AG09309 (cell line): ENCODE measurements at regions not wholly inside any gene's neighbourhood (a gene's known extent, or its start where the extent isn't known, plus 50 kb on each side); places are given as distances from the start of the nearest gene placed in this dataset.

Source experiments
- DNase-seq: peaks from one replicate; pipeline ENCODE4 v3.0.0-alpha.2; 2010; ENCODE audit warnings: low read depth
- H3K4me3 ChIP-seq: 2 replicates; pipeline ENCODE4 v1.5.1; 2011; ENCODE audit warnings: mild to moderate bottlenecking, low read depth, low read length, moderate library complexity; ENCODE audit not compliant: control insufficient read depth
- TF ChIP-seq, protein P1 (sequence below): IDR thresholded peaks from 2 replicates; pipeline ENCODE4 v1.5.1; 2011; ENCODE audit warnings: mild to moderate bottlenecking, low read depth, low read length, inconsistent platforms; ENCODE audit not compliant: insufficient read depth, control insufficient read depth; ENCODE audit errors: missing control alignments

DNA sequence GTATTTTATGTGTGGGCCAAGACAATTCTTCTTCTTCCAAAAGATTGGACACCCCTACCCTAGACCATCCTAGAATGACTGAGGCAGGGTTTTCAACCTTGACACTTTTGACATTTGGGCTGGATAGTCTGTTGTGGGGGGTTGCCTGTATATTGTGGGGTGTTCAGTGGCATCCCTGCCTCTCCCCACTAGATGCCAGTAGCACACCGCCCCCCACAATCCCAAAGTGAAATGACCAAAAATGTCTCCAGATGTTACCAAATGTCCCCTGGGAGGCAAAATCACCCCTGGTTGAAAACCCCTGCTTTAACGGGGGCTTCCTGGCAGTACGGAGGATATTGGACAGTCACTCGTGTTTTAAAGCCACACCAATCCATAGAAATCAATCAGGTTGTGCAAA is 219.6 kb downstream of the PHETA1 start:
- no peak overlapping the region for H3K4me3 ChIP-seq
- TF ChIP-seq, protein P1, sequence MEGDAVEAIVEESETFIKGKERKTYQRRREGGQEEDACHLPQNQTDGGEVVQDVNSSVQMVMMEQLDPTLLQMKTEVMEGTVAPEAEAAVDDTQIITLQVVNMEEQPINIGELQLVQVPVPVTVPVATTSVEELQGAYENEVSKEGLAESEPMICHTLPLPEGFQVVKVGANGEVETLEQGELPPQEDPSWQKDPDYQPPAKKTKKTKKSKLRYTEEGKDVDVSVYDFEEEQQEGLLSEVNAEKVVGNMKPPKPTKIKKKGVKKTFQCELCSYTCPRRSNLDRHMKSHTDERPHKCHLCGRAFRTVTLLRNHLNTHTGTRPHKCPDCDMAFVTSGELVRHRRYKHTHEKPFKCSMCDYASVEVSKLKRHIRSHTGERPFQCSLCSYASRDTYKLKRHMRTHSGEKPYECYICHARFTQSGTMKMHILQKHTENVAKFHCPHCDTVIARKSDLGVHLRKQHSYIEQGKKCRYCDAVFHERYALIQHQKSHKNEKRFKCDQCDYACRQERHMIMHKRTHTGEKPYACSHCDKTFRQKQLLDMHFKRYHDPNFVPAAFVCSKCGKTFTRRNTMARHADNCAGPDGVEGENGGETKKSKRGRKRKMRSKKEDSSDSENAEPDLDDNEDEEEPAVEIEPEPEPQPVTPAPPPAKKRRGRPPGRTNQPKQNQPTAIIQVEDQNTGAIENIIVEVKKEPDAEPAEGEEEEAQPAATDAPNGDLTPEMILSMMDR = no peak
- no peak for DNase-seq

DNA sequence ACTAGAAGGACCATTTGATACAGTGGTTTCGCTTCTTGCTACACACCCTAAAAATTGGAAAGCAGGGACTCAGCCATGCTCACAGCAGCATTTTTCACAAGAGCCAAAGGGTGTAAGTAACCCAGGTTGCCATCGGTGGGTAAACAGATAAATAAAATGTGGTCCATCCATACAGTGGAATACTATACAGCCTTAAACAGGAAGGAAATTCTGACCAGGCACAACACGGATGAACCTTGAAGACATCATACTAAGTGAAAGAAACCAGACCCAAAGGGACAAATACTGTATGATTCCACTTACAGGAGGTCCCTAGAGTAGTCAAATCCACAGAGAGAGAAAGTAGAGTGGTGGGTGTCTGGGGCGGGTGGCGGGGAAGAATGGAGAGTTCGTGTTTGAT is 220.9 kb downstream of the PHETA1 start:
- no peak for DNase-seq
- no peak overlapping the region for H3K4me3 ChIP-seq
- TF ChIP-seq, protein P1 = no peak

DNA sequence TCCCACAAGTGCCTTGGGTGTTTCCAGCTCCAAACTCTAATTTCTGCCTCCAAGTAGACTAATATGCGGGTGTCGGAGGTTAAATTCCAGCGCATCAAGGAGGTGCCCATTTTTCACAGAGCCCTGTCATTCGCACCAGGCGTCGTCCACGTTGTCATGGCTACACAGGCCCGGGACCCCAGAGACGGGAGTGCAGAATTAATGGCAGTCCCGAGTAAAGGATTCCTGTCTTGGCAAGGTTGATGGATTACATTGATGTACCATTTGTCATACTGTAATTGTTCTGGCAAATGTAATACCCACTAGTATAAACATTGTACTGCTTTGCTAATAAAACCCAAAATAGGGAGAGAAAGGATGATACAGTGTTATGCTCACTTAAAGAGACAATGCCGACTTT is 222.9 kb upstream of the MYL2 start:
- H3K4me3 ChIP-seq = no peak overlapping the region
- TF ChIP-seq, protein P1 = no peak
- DNase-seq = no peak

DNA sequence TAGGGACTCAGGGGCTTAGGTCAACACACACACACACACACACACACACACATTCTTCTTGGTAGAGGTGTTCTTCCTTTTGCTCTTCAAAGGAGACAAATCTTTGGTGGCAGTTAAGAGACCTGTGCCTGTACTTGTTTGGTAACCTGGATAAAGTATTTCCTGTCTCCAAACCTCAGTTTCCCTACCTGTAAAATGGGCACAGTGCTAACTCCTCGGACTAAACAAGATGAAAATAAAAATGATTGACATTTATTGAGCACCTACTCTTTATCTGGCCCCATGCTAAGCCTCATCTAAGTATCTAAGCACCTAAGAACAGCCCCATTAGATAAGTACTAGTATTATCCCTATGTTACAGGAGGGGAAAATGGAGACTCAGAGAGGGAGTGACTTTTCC is 220.8 kb upstream of the MYL2 start:
- no peak overlapping the region for H3K4me3 ChIP-seq
- no peak for DNase-seq
- TF ChIP-seq, protein P1 = no peak

DNA sequence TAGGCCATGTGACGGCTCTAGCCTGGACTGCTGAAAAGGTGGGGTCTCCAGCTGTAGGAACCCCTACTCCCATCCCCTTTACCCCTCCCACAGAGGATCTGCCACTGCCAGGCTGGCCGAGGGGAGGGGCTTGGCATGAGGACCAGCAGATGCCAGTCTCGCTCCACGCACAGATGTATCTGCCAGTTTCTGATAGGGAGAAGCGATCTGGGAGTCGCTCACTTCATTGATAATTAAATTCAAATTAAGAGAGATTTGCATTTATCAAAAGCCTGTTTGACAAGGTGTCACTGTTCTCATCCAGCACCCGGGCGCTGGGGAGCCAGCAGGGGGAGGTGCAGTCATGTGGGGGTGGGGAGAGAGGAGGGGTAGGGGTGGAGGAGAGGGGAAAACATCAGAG is 217.6 kb upstream of the MYL2 start:
- TF ChIP-seq, protein P1 = no peak
- H3K4me3 ChIP-seq = no peak overlapping the region
- no peak for DNase-seq

DNA sequence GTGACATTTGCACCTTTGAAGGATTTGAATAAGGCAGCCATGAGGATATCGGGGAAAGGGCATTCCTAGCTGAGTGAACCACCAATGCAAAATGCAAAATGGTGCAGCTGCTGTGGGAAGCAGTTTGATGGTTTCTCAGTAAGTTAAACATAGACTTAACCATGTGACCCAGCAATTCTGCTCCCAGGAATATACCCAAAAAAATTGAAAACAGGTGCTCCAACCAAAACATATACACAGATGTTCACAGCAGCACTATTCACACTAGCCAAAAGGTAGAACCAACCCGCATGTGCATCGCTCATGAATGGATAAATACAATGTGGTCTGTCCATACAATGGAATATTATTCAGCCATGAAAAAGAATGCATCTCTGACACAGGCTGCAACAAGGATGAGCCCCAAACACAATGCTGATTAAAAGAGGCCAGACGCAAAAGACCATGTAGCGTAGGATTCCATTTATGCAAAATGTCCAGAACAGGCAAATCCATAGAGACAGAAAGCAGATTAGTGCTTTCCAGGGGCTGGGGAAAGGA is 215.0 kb upstream of the MYL2 start:
- no peak for DNase-seq
- TF ChIP-seq, protein P1 = no peak
- H3K4me3 ChIP-seq = no peak overlapping the region

DNA sequence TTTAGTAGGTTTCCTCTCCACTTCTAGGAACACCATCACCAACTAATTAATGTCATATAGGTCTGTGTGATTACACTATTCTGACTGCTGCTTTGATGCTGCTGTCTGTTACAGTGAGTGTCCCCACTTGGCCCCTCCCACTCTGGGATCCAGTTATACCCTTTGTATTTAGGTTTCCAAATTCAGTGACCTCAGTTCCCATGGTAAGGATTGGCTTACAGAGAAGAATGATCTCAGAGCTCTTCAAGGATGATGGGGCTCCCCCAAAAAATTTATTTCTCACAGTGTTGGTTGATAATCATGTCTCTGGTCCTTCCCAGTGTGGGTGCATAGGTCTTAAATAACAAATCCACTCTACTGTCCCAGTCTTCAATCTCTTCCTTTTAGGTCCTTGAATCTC is 210.0 kb upstream of the MYL2 start:
- TF ChIP-seq, protein P1 = no peak

More for the DNA sequence above, 210.0 kb upstream of the MYL2 start:
- H3K4me3 ChIP-seq = no peak overlapping the region
- no peak for DNase-seq
